ENCODE measurements at regions not wholly inside any gene's neighbourhood (a gene's known extent, or its start where the extent isn't known, plus 50 kb on each side); places are given as distances from the start of the nearest gene placed in this dataset.

DNA sequence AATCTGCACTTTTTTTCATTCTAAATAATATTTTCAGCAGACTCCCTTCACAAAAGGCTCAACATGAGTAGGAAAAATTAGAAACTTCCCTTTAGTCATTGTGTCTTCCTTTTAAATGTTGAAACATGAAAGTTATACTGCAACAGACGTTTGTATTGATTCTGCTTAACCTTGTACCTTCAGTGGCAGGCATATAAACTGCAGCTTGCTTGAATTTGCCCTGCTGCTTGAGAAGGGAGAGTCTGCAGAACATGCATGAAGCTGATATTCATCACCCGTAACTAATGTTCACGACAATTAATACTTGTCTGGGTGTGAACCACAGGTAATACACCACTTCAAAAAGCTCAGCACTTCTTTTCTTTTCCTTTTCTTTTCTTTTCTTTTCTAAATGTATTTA is 294.7 kb upstream of the LRP1B start:
- TF ChIP-seq POLR2A (IDR thresholded peaks at IDR 0.05) (no peak), EP300 (IDR thresholded peaks at IDR 0.05) (no peak)
- TF ChIP-seq, protein P1, sequence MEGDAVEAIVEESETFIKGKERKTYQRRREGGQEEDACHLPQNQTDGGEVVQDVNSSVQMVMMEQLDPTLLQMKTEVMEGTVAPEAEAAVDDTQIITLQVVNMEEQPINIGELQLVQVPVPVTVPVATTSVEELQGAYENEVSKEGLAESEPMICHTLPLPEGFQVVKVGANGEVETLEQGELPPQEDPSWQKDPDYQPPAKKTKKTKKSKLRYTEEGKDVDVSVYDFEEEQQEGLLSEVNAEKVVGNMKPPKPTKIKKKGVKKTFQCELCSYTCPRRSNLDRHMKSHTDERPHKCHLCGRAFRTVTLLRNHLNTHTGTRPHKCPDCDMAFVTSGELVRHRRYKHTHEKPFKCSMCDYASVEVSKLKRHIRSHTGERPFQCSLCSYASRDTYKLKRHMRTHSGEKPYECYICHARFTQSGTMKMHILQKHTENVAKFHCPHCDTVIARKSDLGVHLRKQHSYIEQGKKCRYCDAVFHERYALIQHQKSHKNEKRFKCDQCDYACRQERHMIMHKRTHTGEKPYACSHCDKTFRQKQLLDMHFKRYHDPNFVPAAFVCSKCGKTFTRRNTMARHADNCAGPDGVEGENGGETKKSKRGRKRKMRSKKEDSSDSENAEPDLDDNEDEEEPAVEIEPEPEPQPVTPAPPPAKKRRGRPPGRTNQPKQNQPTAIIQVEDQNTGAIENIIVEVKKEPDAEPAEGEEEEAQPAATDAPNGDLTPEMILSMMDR (IDR thresholded peaks at IDR 0.05) = no peak

Measured in upper lobe of left lung (tissue), 4 donors.